ENCODE measurements at regions not wholly inside any gene's neighbourhood (a gene's known extent, or its start where the extent isn't known, plus 50 kb on each side); places are given as distances from the start of the nearest gene placed in this dataset.

- DNase-seq, result peak; percentile 52
Observed at GRCh38 chr3:67863869-67864268, 209.5 kb upstream of the SUCLG2 start.

- DNase-seq, result no peak
Observed at GRCh38 chr3:67860429-67860828, 206.0 kb upstream of the SUCLG2 start.

GRCh38 chr3:67858492-67858891 lies 204.1 kb upstream of the SUCLG2 start:
- no peak for DNase-seq

- no peak for DNase-seq
Observed at GRCh38 chr3:67856718-67857117, 202.3 kb upstream of the SUCLG2 start.

GRCh38 chr3:67854663-67855062 lies 200.3 kb upstream of the SUCLG2 start:
- DNase-seq, result no peak

- DNase-seq, result no peak
Observed at GRCh38 chr3:67853520-67853919, 199.1 kb upstream of the SUCLG2 start.

- DNase-seq, result no peak
Observed at GRCh38 chr3:67848299-67848698, 193.9 kb upstream of the SUCLG2 start.

GRCh38 chr3:67846166-67846565 lies 191.8 kb upstream of the SUCLG2 start:
- no peak for DNase-seq

- DNase-seq, result no peak
Observed at GRCh38 chr3:67832817-67833216, 178.4 kb upstream of the SUCLG2 start.

- no peak for DNase-seq
Observed at GRCh38 chr3:67831262-67831661, 176.8 kb upstream of the SUCLG2 start.

- no peak for DNase-seq
Observed at GRCh38 chr3:67828486-67829010, 174.1 kb upstream of the SUCLG2 start.

- DNase-seq, result no peak
Observed at GRCh38 chr3:67821135-67821534, 166.7 kb upstream of the SUCLG2 start.

- no peak for DNase-seq
Observed at GRCh38 chr3:67819447-67819846, 165.0 kb upstream of the SUCLG2 start.

GRCh38 chr3:67809370-67809935 lies 155.0 kb upstream of the SUCLG2 start:
- DNase-seq, result no peak

- no peak for DNase-seq
Observed at GRCh38 chr3:67808906-67809305, 154.5 kb upstream of the SUCLG2 start.

GRCh38 chr3:67804578-67804977 lies 150.2 kb upstream of the SUCLG2 start:
- no peak for DNase-seq

GRCh38 chr3:67804089-67804488 lies 149.7 kb upstream of the SUCLG2 start:
- DNase-seq, result no peak

GRCh38 chr3:67798412-67798811 lies 144.0 kb upstream of the SUCLG2 start:
- no peak for DNase-seq

- DNase-seq, result no peak
Observed at GRCh38 chr3:67791620-67792019, 137.2 kb upstream of the SUCLG2 start.

GRCh38 chr3:67790043-67790442 lies 135.6 kb upstream of the SUCLG2 start:
- peak; percentile 79 for DNase-seq

- DNase-seq, result no peak
Observed at GRCh38 chr3:67788396-67788795, 134.0 kb upstream of the SUCLG2 start.

GRCh38 chr3:67783281-67784250 lies 129.2 kb upstream of the SUCLG2 start:
- no peak for DNase-seq

- no peak for DNase-seq
Observed at GRCh38 chr3:67781871-67782270, 127.5 kb upstream of the SUCLG2 start.

- no peak for DNase-seq
Observed at GRCh38 chr3:67781218-67781617, 126.8 kb upstream of the SUCLG2 start.

Measured in dermis blood vessel endothelial cell (primary cell).